ENCODE measurements at regions not wholly inside any gene's neighbourhood (a gene's known extent, or its start where the extent isn't known, plus 50 kb on each side); places are given as distances from the start of the nearest gene placed in this dataset.
"Not testable (repeated sequence)": the region's sequence is repeated elsewhere in the genome, so short reads cannot be mapped to it uniquely, and the experiment has no call there.

GRCh38 chr6:15818044-15818443, 155.2 kb upstream of the DTNBP1 start:
- H3K9me3 ChIP-seq: no peaks in the 10 kb centered on the region
- no peaks in the 10 kb centered on the region for H3K27me3 ChIP-seq (ENCODE audit: low read depth)
- no peak for ATAC-seq
- no peak overlapping the region for H3K27ac ChIP-seq
- H3K36me3 ChIP-seq: no peaks in the 10 kb centered on the region
- TF ChIP-seq CTCF (IDR thresholded peaks at IDR 0.05): no peak
- no peaks in the 10 kb centered on the region for H3K4me1 ChIP-seq
- intact Hi-C loops (cut with DNase I): no loop called here
- no peak overlapping the region for H3K4me3 ChIP-seq
- no peak for DNase-seq

- ATAC-seq: no peak
- no peaks in the 10 kb centered on the region for H3K27me3 ChIP-seq (ENCODE audit: low read depth)
- intact Hi-C loops (cut with DNase I): no loop called here
These were observed 154.3 kb upstream of the DTNBP1 start for GRCh38 chr6:15817100-15817499.

GRCh38 chr6:15816661-15817060, 153.8 kb upstream of the DTNBP1 start:
- Histone ChIP-seq H3K4me3 (no peak overlapping the region), H3K4me1 (no peaks in the 10 kb centered on the region), H3K27ac (no peak overlapping the region), H3K27me3 (ENCODE audit: low read depth) (no peaks in the 10 kb centered on the region), H3K36me3 (no peaks in the 10 kb centered on the region), H3K9me3 (no peaks in the 10 kb centered on the region)
- TF ChIP-seq CTCF (IDR thresholded peaks at IDR 0.05): no peak
- intact Hi-C loops (cut with DNase I): no loop called here
- no peak for DNase-seq
- ATAC-seq: no peak

More at GRCh38 chr6:15817100-15817499, 154.3 kb upstream of the DTNBP1 start:
- TF ChIP-seq CTCF (IDR thresholded peaks at IDR 0.05): no peak
- H3K4me1 ChIP-seq: no peaks in the 10 kb centered on the region
- DNase-seq: no peak
- no peaks in the 10 kb centered on the region for H3K36me3 ChIP-seq
- no peak overlapping the region for H3K27ac ChIP-seq
- no peaks in the 10 kb centered on the region for H3K9me3 ChIP-seq
- H3K4me3 ChIP-seq: no peak overlapping the region

- H3K4me1 ChIP-seq; intact Hi-C loops (cut with DNase I); H3K27ac ChIP-seq; ATAC-seq; H3K4me3 ChIP-seq; H3K27me3 ChIP-seq (ENCODE audit: low read depth); DNase-seq; H3K9me3 ChIP-seq; H3K36me3 ChIP-seq: not testable (repeated sequence)
These were observed 150.9 kb upstream of the DTNBP1 start for GRCh38 chr6:15813698-15814097.

- ATAC-seq: no peak
- H3K4me1 ChIP-seq: no peaks in the 10 kb centered on the region
- no peak for DNase-seq
- H3K36me3 ChIP-seq: no peaks in the 10 kb centered on the region
- no peaks in the 10 kb centered on the region for H3K27me3 ChIP-seq (ENCODE audit: low read depth)
- TF ChIP-seq CTCF (IDR thresholded peaks at IDR 0.05): no peak
- H3K4me3 ChIP-seq: no peak overlapping the region
- H3K27ac ChIP-seq: no peak overlapping the region
- no peaks in the 10 kb centered on the region for H3K9me3 ChIP-seq
- intact Hi-C loops (cut with DNase I): no loop called here
These were observed 148.3 kb upstream of the DTNBP1 start for GRCh38 chr6:15811107-15811506.

- Histone ChIP-seq H3K36me3 (no peaks in the 10 kb centered on the region), H3K4me3 (no peak overlapping the region), H3K9me3 (no peaks in the 10 kb centered on the region), H3K27me3 (ENCODE audit: low read depth) (no peaks in the 10 kb centered on the region), H3K4me1 (no peaks in the 10 kb centered on the region), H3K27ac (no peak overlapping the region)
- TF ChIP-seq CTCF (IDR thresholded peaks at IDR 0.05): no peak
- no peak for ATAC-seq
- intact Hi-C loops (cut with DNase I): no loop called here
- no peak for DNase-seq
These were observed 147.8 kb upstream of the DTNBP1 start for GRCh38 chr6:15810618-15811017.

Data from lower lobe of right lung (tissue), 2 donors.